Astrocyte of the spinal cord (primary cell): ENCODE measurements at regions not wholly inside any gene's neighbourhood (a gene's known extent, or its start where the extent isn't known, plus 50 kb on each side); places are given as distances from the start of the nearest gene placed in this dataset.

Experiments used
- DNase-seq: peaks from one replicate; pipeline ENCODE4 v3.0.0; 2011; ENCODE audit warnings: low read depth, low spot score
- H3K4me3 ChIP-seq: 2 replicates; pipeline ENCODE4 v1.5.1; 2011; ENCODE audit warnings: low read depth, mild to moderate bottlenecking, low read length, moderate library complexity
- CTCF ChIP-seq: IDR thresholded peaks from 2 replicates; pipeline ENCODE4 v1.5.1; 2012; ENCODE audit warnings: low read depth, mild to moderate bottlenecking, low read length, inconsistent platforms
- in situ Hi-C: cut with HindIII; loops from 2 replicates; pipeline ENCODE4 v1.10.0; 2017; ENCODE audit warnings: low sequenced_read_pairs

GRCh38 chr3:23710555-23710954 lies 95.2 kb upstream of the UBE2E1 start:
- no peak overlapping the region for H3K4me3 ChIP-seq
- no peak for TF ChIP-seq CTCF
- in situ Hi-C loops = no loop called here
- DNase-seq = peak; percentile 78

- DNase-seq = no peak
- no peak overlapping the region for H3K4me3 ChIP-seq
- TF ChIP-seq CTCF = no peak
- in situ Hi-C loops = no loop called here
Measured at GRCh38 chr3:23711916-23712494, 93.8 kb upstream of the UBE2E1 start.

- no peak overlapping the region for H3K4me3 ChIP-seq
- peak; percentile 83 for DNase-seq
- in situ Hi-C loops = no loop called here
- no peak for TF ChIP-seq CTCF
Measured at GRCh38 chr3:23712656-23713559, 92.8 kb upstream of the UBE2E1 start.

DNA sequence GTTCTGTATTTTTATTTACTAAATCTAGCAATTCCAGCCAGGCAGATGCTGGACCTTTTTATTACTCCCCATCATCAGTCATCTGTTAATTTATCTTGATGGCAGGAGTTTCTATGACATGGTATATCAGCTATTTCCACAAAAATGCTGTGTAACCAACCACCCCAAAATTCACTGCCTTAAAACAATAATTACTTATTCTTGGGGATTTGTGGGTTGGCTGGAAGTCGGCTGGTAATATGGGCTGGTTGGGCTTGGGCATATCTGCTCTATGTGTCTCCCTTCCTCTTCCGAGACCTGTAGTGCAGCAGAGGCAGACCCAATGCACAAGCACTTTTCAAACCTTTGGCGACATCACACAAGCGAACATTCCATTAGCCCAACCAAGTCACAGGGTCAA lies 92.1 kb upstream of the UBE2E1 start:
- in situ Hi-C loops = no loop called here
- DNase-seq = peak; percentile 28
- H3K4me3 ChIP-seq = no peak overlapping the region
- no peak for TF ChIP-seq CTCF

DNA sequence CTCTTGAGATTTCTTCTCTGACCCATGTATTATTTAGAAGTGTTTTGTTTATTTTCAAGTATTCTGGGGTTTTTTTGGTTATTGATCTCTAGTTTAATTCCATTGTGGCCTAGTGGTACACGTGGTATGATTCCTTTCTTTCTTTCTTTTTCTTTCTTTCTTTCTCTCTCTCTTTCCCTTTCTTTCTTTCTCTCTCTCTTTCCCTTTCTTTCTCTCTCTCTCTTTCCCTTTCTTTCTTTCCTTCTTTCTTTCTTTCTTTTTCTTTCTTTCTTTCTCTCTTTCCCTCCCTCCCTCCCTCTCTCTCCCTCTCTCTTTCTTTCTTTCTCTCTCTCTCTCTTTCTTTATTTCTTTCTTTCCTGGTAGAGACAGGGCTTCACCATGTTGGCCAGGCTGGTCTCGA lies 85.7 kb upstream of the UBE2E1 start:
- in situ Hi-C loops = no loop called here
- TF ChIP-seq CTCF = no peak
- H3K4me3 ChIP-seq = no peak overlapping the region
- no peak for DNase-seq

DNA sequence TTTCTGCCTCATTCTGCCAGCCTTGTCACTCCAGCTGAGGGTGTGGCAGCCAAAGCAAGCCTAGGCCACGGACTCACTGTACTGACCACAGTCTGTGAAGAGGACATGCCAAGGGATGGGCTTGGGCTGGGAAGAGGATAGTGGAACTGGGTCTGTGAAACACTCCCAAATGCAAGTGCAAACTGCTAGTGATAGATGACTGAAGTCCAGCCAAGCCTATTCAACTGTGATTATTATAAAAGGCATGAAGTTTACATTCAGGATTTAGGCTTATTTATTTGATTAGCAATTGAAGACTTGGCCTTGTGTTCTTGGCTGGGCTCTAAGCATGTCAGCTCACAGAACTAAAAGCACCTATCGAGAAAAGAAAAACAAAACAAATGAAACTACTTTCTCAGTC lies 84.9 kb upstream of the UBE2E1 start:
- TF ChIP-seq CTCF = no peak
- in situ Hi-C loops = no loop called here
- no peak for DNase-seq
- H3K4me3 ChIP-seq = no peak overlapping the region
